K562 (cell line): ENCODE measurements at regions not wholly inside any gene's neighbourhood (a gene's known extent, or its start where the extent isn't known, plus 50 kb on each side); places are given as distances from the start of the nearest gene placed in this dataset.

ENCODE experiments used
- ATAC-seq: fragments of 200-7000 bp; cut with Tn5 transposase; 3 replicates; pipeline ENCODE4 v1.9.1; 2020; ENCODE audit warnings: moderate library complexity
- BruUV-seq: library from RNA; stranded (reverse); fragments of 400-500 nt; replicated peaks from 2 replicates; lab custom pipeline; 2021; lab: Mats Ljungman, UMichigan
- CTCF ChIA-PET: fragments of 300-600 bp; formaldehyde crosslinking; extraction: SDS; loops from one replicate; lab custom pipeline; 2021; ENCODE audit warnings: low intra/inter-chr PET ratio; lab: Yijun Ruan, JAX
- POLR2A ChIA-PET: fragments of 300-600, 350-650 bp; sonication (Branson Sonifier 250); formaldehyde crosslinking; extraction: SDS; loops from one replicate; lab custom pipeline; 2021; ENCODE audit warnings: antibody characterized with exemption, inconsistent platforms; lab: Yijun Ruan, JAX
- DNase-seq, 4 experiments: peaks; one replicate each; pipeline versions ENCODE4 v3.0.0 to v3.0.0-alpha.2; 2011 to 2018; ENCODE audit warnings: low spot score in 3 of 4, mixed read lengths in 3 of 4; ENCODE audit errors: extremely low read depth in 1 of 4
- FAIRE-seq: peaks from 2 replicates; lab custom pipeline; 2011; peaks lifted over from hg19 to GRCh38; lab: Jason Lieb, UNC
- H2AFZ ChIP-seq: 2 replicates; pipeline ENCODE4 v1.6.0; 2011; ENCODE audit warnings: low read depth, low read length, control low read depth, inconsistent platforms
- H3K27ac ChIP-seq: fragments of 200-600 bp; 3 replicates; pipeline ENCODE4 v1.8.0; 2011; ENCODE audit warnings: low read depth, mild to moderate bottlenecking, control low read depth, inconsistent platforms, low read length, moderate library complexity, mixed read lengths; ENCODE audit errors: extremely low read depth
- H3K27me3 ChIP-seq, 2 experiments: fragments of 300-600 bp in 1 of 2; 2 replicates in 1 of 2; 3 replicates in 1 of 2; pipeline versions ENCODE4 v1.6.0 to v1.8.0; 2011; ENCODE audit warnings: inconsistent platforms in 2 of 2, low read length in 2 of 2, mild to moderate bottlenecking in 1 of 2, mixed read lengths in 1 of 2, moderate library complexity in 1 of 2; ENCODE audit not compliant: control insufficient read depth in 2 of 2, insufficient read depth in 2 of 2
- H3K36me3 ChIP-seq: fragments of 300-600 bp; 3 replicates; pipeline ENCODE4 v1.8.0; 2011; ENCODE audit warnings: mild to moderate bottlenecking, low read length, inconsistent platforms; ENCODE audit not compliant: control insufficient read depth, insufficient read depth
- H3K4me1 ChIP-seq, 2 experiments: fragments of 200-600 bp in 1 of 2; replicated peaks in 1 of 2; 2 replicates in 1 of 2; 3 replicates in 1 of 2; pipeline versions ENCODE4 v1.5.1 to v1.8.0; 2011; ENCODE audit warnings: inconsistent platforms in 2 of 2, low read length in 2 of 2, mild to moderate bottlenecking in 1 of 2, mixed read lengths in 1 of 2, moderate library complexity in 1 of 2; ENCODE audit not compliant: control insufficient read depth in 2 of 2, insufficient read depth in 2 of 2
- H3K4me2 ChIP-seq: 2 replicates; pipeline ENCODE4 v1.6.1; 2011; ENCODE audit warnings: low read length, control low read depth, inconsistent platforms, mixed read lengths; ENCODE audit not compliant: insufficient read depth
- H3K4me3 ChIP-seq: fragments of 200-600 bp; sonication (generic), shearing (Covaris generic); 2 replicates; pipeline ENCODE4 v1.5.1; 2016; ENCODE audit warnings: control low read depth, inconsistent platforms
- H3K79me2 ChIP-seq: fragments of 200-600 bp; 3 replicates; pipeline ENCODE4 v1.8.0; 2011; ENCODE audit warnings: low read length, inconsistent platforms; ENCODE audit not compliant: control insufficient read depth, insufficient read depth
- H3K9ac ChIP-seq, 2 experiments: 2 replicates each; pipeline versions ENCODE4 v1.6.0 to v1.6.1; 2011; ENCODE audit warnings: low read depth in 2 of 2, low read length in 2 of 2, control low read depth in 1 of 2, inconsistent platforms in 1 of 2, mild to moderate bottlenecking in 1 of 2, mixed read lengths in 1 of 2; ENCODE audit not compliant: insufficient read depth in 1 of 2
- H3K9me1 ChIP-seq: one replicate; pipeline ENCODE4 v1.6.0; 2011; ENCODE audit warnings: inconsistent platforms, mild to moderate bottlenecking, low read length, moderate library complexity; ENCODE audit not compliant: control insufficient read depth, insufficient read depth
- H3K9me3 ChIP-seq: replicated peaks from 2 replicates; pipeline ENCODE4 v1.5.1; 2011; ENCODE audit warnings: low read depth, low read length, inconsistent platforms; ENCODE audit not compliant: control insufficient read depth, insufficient read depth
- H4K20me1 ChIP-seq: replicated peaks from 2 replicates; pipeline ENCODE4 v1.6.1; 2011; ENCODE audit warnings: low read length, inconsistent platforms, mixed read lengths; ENCODE audit not compliant: control insufficient read depth, insufficient read depth
- CBX8 ChIP-seq: fragments of 200-600 bp; sonication (generic); IDR thresholded peaks from 2 replicates; pipeline ENCODE4 v1.6.1; 2012; ENCODE audit warnings: borderline replicate concordance, mixed run types, low read depth, mild to moderate bottlenecking, moderate library complexity, mixed read lengths, low read length, control low read depth, inconsistent platforms; ENCODE audit not compliant: poor library complexity, severe bottlenecking; ENCODE audit errors: extremely low read depth
- CLOCK ChIP-seq: fragments of 250-450 bp; sonication (Bioruptor Pico); IDR thresholded peaks from 2 replicates; pipeline ENCODE4 v1.4.0; 2020; ENCODE audit warnings: mild to moderate bottlenecking, moderate library complexity, borderline replicate concordance
- ETV6 ChIP-seq, 3 experiments: fragments of 150-350 bp in 1 of 3; sonication (generic) in 1 of 3; formaldehyde crosslinking in 1 of 3; IDR thresholded peaks; 2 replicates each; pipeline versions ENCODE4 v1.6.1 to v1.8.0; 2014 to 2022; ENCODE audit warnings: borderline replicate concordance in 2 of 3, low read depth in 2 of 3, antibody characterized with exemption in 1 of 3, low read length in 1 of 3, mild to moderate bottlenecking in 1 of 3, missing genetic modification reagents in 1 of 3
- HDAC8 ChIP-seq: fragments of 450-650 bp; IDR thresholded peaks from 2 replicates; pipeline ENCODE4 v1.6.1; 2016; ENCODE audit warnings: mild to moderate bottlenecking, missing genetic modification characterization, moderate library complexity, missing compliant biosample characterization
- LCOR ChIP-seq: sonication (generic); formaldehyde crosslinking; IDR thresholded peaks from 2 replicates; pipeline ENCODE4 v1.8.0; 2022; ENCODE audit warnings: mild to moderate bottlenecking, missing genetic modification reagents
- RBM14 ChIP-seq: fragments of 200-400 bp; formaldehyde crosslinking; IDR thresholded peaks from 2 replicates; pipeline ENCODE4 v1.6.1; 2018; ENCODE audit warnings: low read depth, mild to moderate bottlenecking, low read length, moderate library complexity, borderline replicate concordance; ENCODE audit not compliant: insufficient read depth
- RCOR1 ChIP-seq, 2 experiments: IDR thresholded peaks; 2 replicates each; pipeline ENCODE4 v1.6.1; 2012; ENCODE audit warnings: low read depth in 2 of 2, low read length in 2 of 2, borderline replicate concordance in 1 of 2, improper control_type of control experiment in 1 of 2
- ZNF431 ChIP-seq: sonication (generic); formaldehyde crosslinking; IDR thresholded peaks from 2 replicates; pipeline ENCODE4 v1.8.0; 2022; ENCODE audit warnings: mild to moderate bottlenecking, missing genetic modification reagents
- ZNF445 ChIP-seq: fragments of 250-450 bp; sonication (Bioruptor Pico); IDR thresholded peaks from 2 replicates; pipeline ENCODE4 v1.4.0; 2020; ENCODE audit warnings: low read depth, mild to moderate bottlenecking, moderate library complexity
- ZNF518B ChIP-seq: fragments of 250-450 bp; sonication (Bioruptor Pico); IDR thresholded peaks from 2 replicates; pipeline ENCODE4 v1.5.0; 2021; ENCODE audit warnings: mild to moderate bottlenecking, moderate library complexity
- WGBS: fragments of 100-300 bp; shearing (Covaris generic); methylation state at CpG from one replicate; pipeline ENCODE4 v1.1.6; 2016; ENCODE audit warnings: low coverage, mixed read lengths; ENCODE audit not compliant: insufficient coverage; ENCODE audit errors: missing lambda C conversion rate; 5-methylcytosine and 5-hydroxymethylcytosine counted together
- in situ Hi-C: fragments of 300-500 bp; cut with MboI; formaldehyde crosslinking; loops from 4 replicates; pipeline ENCODE4 v1.15.0; 2018; ENCODE audit warnings: inconsistent platforms, mixed read lengths
- intact Hi-C: fragments of 100-400 bp; cut with micrococcal nuclease; formaldehyde crosslinking; loops from 2 replicates; pipeline ENCODE4 v1.14.2; 2022

GRCh38 chr5:116859666-116860320 lies 285.2 kb upstream of the SEMA6A start (continued):
- TF ChIP-seq RCOR1 (IDR thresholded peaks at IDR 0.05; ENCODE audit: borderline replicate concordance in 1 of 2, low read depth in 2 of 2, low read length in 2 of 2) (no peak), LCOR (CRISPR knock-in tag) (no peak), HDAC8 (tag) (no peak), ETV6 (IDR thresholded peaks at IDR 0.05; ENCODE audit: borderline replicate concordance in 1 of 2, low read depth in 2 of 2, low read length in 1 of 2) (no peak), ETV6 (CRISPR knock-in tag; IDR thresholded peaks at IDR 0.05; ENCODE audit: borderline replicate concordance) (no peak)

- CTCF ChIA-PET, result no interaction called here
- H3K9me3 ChIP-seq, result no peaks in the 10 kb centered on the region
- in situ Hi-C loops (no loop called here), intact Hi-C loops (no loop called here)
- POLR2A ChIA-PET, result no interaction called here
- no peaks in the 10 kb centered on the region for H3K79me2 ChIP-seq
- no peaks in the 10 kb centered on the region for H4K20me1 ChIP-seq
- no peak overlapping the region for H3K4me3 ChIP-seq
- ATAC-seq (no peak), FAIRE-seq (no peak), DNase-seq (no peak)
- H3K9me1 ChIP-seq, result no peaks in the 10 kb centered on the region
- H3K9ac ChIP-seq, result no peak overlapping the region
- H3K27me3 ChIP-seq, result no peaks in the 10 kb centered on the region
- no peaks in the 10 kb centered on the region for H3K4me1 ChIP-seq
- 5% methylated on average over 4 of the region's 4 CpGs for WGBS
- TF ChIP-seq CBX8, result no peak
- TF ChIP-seq RBM14, result no peak
- TF ChIP-seq ZNF431 (CRISPR knock-in tag), result no peak
- TF ChIP-seq ZNF518B (CRISPR knock-in tag), result no peak
- TF ChIP-seq CLOCK (CRISPR knock-in tag), result no peak
- no peak for TF ChIP-seq ZNF445 (CRISPR knock-in tag)
- H3K27ac ChIP-seq, result no peak overlapping the region
- BruUV-seq, result no TSS peak
- no peaks in the 10 kb centered on the region for H3K36me3 ChIP-seq
- no peak overlapping the region for H2AFZ ChIP-seq
- H3K4me2 ChIP-seq, result no peak overlapping the region
Measured at GRCh38 chr5:116858705-116859333, 284.2 kb upstream of the SEMA6A start.
